ENCODE measurements at regions not wholly inside any gene's neighbourhood (a gene's known extent, or its start where the extent isn't known, plus 50 kb on each side); places are given as distances from the start of the nearest gene placed in this dataset.
"Not testable (repeated sequence)": the region's sequence is repeated elsewhere in the genome, so short reads cannot be mapped to it uniquely, and the experiment has no call there.

GRCh38 chr6:88499436-88499835 lies 333.3 kb upstream of the CNR1 start:
- DNase-seq = no peak

DNA sequence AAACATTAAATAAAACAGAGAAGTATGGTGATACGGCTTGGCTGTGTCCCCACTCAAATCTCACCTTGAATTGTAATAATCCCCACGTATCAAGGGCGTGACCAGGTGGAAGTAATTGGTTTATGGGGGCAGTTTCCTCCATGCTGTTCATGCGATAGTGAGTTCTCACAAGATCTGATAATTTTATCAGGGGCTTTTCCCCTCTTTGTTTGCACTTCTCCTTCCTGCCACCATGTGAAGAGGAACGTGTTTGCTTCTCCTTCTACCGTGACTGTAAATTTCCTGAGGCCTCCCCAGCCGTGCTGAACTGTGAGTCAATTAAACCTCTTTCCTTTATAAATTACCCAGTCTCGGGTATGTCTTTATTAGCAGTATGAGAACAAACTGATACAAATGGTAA lies 331.3 kb upstream of the CNR1 start:
- not testable (repeated sequence) for DNase-seq

GRCh38 chr6:88494401-88495140 lies 328.4 kb upstream of the CNR1 start:
- DNase-seq = no peak

- DNase-seq = no peak
These were observed 327.6 kb upstream of the CNR1 start for GRCh38 chr6:88493717-88494116.

DNA sequence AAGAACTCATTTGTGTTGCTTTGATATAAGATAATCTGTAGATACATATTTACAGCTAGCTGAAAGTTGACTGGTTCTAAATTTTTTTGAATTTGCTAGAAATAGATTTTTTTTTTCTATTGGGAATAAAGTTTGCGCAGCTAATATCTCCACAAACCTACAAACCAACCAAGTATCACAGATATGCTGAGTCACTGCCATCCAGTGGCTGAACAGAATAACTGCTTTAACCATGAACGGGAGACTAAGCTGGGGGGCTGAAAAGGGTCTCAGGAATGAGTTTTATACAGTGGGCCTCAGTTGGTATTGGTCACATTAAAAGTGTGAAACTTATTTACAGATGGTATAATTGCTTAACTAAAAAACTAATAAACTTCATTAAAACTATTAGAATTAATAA lies 326.7 kb upstream of the CNR1 start:
- DNase-seq = peak in 1 of 2 donors; percentile 5

GRCh38 chr6:88492241-88492640 lies 326.1 kb upstream of the CNR1 start:
- no peak for DNase-seq

DNA sequence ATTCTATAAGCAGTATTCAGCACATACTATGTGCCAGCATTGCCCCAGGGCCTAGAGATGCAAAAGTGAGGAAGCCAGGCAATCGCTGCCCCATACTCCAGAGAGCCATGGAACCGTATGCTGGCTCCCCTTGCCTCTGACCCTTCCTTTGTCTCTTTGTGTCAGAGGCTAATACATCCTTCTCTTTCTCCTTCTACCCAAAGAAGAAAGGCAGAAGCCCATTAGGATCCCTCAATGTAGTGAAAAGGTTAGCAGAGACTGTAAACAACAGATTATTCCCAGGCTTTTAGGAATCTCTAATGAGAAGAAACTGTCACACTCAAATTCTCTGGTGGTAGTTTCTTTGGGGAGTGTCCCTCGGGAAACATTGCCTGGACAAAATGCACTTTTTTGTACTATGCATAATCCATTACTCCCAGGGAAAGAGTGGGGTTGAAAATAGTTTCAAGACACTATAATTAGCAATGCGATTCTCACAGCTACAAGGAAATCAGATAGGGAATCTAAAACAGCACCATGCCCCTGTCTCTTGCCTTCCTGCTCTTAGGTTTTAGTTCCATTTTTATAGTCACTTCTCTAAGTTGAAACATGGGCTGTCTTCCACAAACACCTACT lies 325.2 kb upstream of the CNR1 start:
- no peak for DNase-seq

GRCh38 chr6:88490908-88491264 lies 324.7 kb upstream of the CNR1 start:
- DNase-seq = no peak

- DNase-seq = no peak
These were observed 324.2 kb upstream of the CNR1 start for GRCh38 chr6:88490195-88490907.

GRCh38 chr6:88483424-88483823 lies 317.3 kb upstream of the CNR1 start:
- DNase-seq = no peak

GRCh38 chr6:88482465-88482864 lies 316.3 kb upstream of the CNR1 start:
- no peak for DNase-seq

- DNase-seq = no peak
These were observed 315.4 kb upstream of the CNR1 start for GRCh38 chr6:88481519-88481918.

- DNase-seq = no peak
These were observed 314.7 kb upstream of the CNR1 start for GRCh38 chr6:88480816-88481215.

DNA sequence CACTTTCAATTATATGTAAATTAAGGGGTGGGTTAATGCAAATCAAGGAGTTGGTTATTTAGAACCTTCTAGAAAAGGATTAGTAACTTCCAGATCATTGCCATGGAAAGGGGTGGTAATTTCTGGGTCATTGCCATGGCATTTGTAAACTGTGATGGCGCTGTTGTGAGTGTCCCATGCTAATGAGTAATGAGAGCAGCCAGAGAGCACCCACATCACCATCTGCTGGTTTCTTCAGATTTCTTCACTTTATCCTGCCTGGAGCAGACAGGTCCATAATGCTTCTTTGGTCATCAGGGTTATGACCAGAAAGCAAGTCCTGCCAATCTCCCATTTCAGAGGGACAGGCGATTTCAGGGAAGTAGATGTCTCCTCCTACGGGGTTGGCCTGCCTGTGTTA lies 311.3 kb upstream of the CNR1 start:
- DNase-seq = no peak

DNA sequence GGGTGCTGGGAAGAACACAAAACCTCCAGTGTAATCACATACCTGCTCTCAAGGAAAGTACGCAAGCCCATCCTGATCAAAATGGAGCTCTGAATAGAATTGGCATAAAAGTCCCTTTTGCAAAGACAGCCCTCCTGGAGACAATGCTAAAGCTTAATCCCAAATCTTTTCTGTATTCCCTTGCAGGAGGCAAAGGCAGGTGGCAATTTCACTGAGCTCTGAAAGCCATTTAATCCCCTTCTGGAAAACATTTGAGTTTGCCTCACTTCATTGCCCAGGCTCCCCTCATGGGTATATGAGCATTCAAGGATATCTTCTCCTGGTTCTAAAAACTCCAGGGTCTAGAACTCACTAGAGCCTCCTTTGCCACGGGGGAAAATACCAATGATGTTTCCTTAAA lies 310.2 kb upstream of the CNR1 start:
- no peak for DNase-seq

GRCh38 chr6:88474720-88475119 lies 308.6 kb upstream of the CNR1 start:
- DNase-seq = no peak

- DNase-seq = no peak
These were observed 307.4 kb upstream of the CNR1 start for GRCh38 chr6:88473589-88473988.

- no peak for DNase-seq
These were observed 306.8 kb upstream of the CNR1 start for GRCh38 chr6:88472851-88473525.

- DNase-seq = no peak
These were observed 293.5 kb upstream of the CNR1 start for GRCh38 chr6:88459643-88460042.

GRCh38 chr6:88459189-88459588 lies 293.0 kb upstream of the CNR1 start:
- DNase-seq = no peak

- DNase-seq = no peak
These were observed 292.5 kb upstream of the CNR1 start for GRCh38 chr6:88458662-88459061.

DNA sequence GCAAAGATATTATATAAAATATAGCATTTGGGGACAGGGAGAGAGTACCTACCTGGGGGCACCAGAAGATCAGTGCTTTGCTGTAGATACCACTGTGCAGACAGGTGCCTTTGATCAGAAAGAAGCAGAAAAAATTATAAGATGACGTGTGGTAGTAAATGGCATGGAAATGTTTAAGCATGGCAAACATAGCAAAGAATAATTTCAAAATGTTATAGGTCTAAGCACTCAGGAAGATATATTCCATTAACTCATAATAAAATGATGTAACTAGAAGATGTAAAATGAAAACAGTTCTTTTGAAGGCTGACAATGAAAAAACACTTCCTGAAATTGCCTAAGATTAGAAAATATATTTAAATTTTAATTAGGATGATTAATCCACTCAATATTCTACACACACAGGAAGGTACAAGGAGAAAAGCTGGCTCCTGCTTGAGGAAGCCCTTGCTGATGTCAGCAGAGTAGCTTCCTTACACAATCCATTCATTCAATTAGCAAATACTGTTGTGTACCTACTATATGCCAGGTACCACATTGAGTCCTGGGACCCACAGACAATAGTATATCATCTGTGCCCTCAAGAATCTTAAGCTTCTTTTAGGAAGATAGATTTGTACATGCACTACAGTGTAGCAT lies 290.2 kb upstream of the CNR1 start:
- DNase-seq = no peak

DNA sequence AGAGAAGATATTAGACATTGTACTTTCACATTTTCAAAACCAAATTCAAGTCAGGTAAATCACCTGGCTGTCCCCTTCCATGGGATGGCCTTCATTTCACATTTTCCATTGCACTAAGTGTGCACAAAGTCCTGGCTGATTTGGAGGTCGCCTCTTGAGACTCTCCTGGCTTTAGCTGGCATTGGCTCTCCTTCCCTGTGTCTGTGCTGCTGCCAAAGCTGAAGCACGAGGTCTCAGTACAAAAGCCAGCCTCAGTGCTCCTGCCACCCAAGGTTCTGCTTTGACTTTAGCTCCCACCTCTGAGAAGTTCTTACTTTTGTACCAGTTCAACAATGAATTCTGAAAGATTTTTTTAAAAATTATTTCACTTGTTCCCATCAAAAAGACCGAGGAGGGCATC lies 289.2 kb upstream of the CNR1 start:
- DNase-seq = no peak

Data from inflammatory macrophage treated with lipopolysaccharide for 1 hour (primary cell).